ENCODE measurements at regions not wholly inside any gene's neighbourhood (a gene's known extent, or its start where the extent isn't known, plus 50 kb on each side); places are given as distances from the start of the nearest gene placed in this dataset.
A peak's percentile ranks its signal among the peaks of the same experiment; 100 is the strongest.

- no peaks in the 10 kb centered on the region for H3K9me3 ChIP-seq (ENCODE audit: control insufficient read depth in 5 of 5, low read length in 5 of 5)
- peak overlapping the region in 1 of 5 donors; percentile 32 for H3K4me3 ChIP-seq (ENCODE audit: low read depth in 1 of 5, low read length in 5 of 5)
- no peak overlapping the region for H3K9ac ChIP-seq (ENCODE audit: low read length in 5 of 5)
- H3K36me3 ChIP-seq (ENCODE audit: control insufficient read depth in 5 of 5, insufficient read depth in 5 of 5, low read length in 5 of 5): no peaks in the 10 kb centered on the region
- H3K4me1 ChIP-seq (ENCODE audit: control insufficient read depth in 5 of 5, insufficient read depth in 5 of 5, low read length in 5 of 5): peaks cover 0 to 15% (median 9%) of the 10 kb centered on the region in 5 donors
- H3K27me3 ChIP-seq (ENCODE audit: control insufficient read depth in 5 of 5, insufficient read depth in 4 of 5, low read length in 5 of 5): no peaks in the 10 kb centered on the region
- no peak overlapping the region for H3K27ac ChIP-seq (ENCODE audit: low read depth, low read length)
Measured at GRCh38 chr15:46301826-46302225, 667.0 kb downstream of the SQOR start.

- no peaks in the 10 kb centered on the region for H3K27me3 ChIP-seq (ENCODE audit: control insufficient read depth in 5 of 5, insufficient read depth in 4 of 5, low read length in 5 of 5)
- no peak overlapping the region for H3K4me3 ChIP-seq (ENCODE audit: low read depth in 1 of 5, low read length in 5 of 5)
- H3K4me1 ChIP-seq (ENCODE audit: control insufficient read depth in 5 of 5, insufficient read depth in 5 of 5, low read length in 5 of 5): peaks cover 0 to 14% (median 0%) of the 10 kb centered on the region in 5 donors
- no peaks in the 10 kb centered on the region for H3K36me3 ChIP-seq (ENCODE audit: control insufficient read depth in 5 of 5, insufficient read depth in 5 of 5, low read length in 5 of 5)
- no peaks in the 10 kb centered on the region for H3K9me3 ChIP-seq (ENCODE audit: control insufficient read depth in 5 of 5, low read length in 5 of 5)
- H3K27ac ChIP-seq (ENCODE audit: low read depth, low read length): no peak overlapping the region
- H3K9ac ChIP-seq (ENCODE audit: low read length in 5 of 5): no peak overlapping the region
Measured at GRCh38 chr15:46304321-46304720, 669.5 kb downstream of the SQOR start.

GRCh38 chr15:46307746-46308145 is 672.9 kb downstream of the SQOR start:
- Histone ChIP-seq H3K27ac (ENCODE audit: low read depth, low read length) (no peak overlapping the region), H3K27me3 (ENCODE audit: control insufficient read depth in 5 of 5, insufficient read depth in 4 of 5, low read length in 5 of 5) (peaks cover 0 to 5% (median 0%) of the 10 kb centered on the region in 5 donors), H3K4me1 (ENCODE audit: control insufficient read depth in 5 of 5, insufficient read depth in 5 of 5, low read length in 5 of 5) (peaks cover 0 to 4% (median 0%) of the 10 kb centered on the region in 5 donors), H3K4me3 (ENCODE audit: low read depth in 1 of 5, low read length in 5 of 5) (no peak overlapping the region), H3K9me3 (ENCODE audit: control insufficient read depth in 5 of 5, low read length in 5 of 5) (no peaks in the 10 kb centered on the region), H3K36me3 (ENCODE audit: control insufficient read depth in 5 of 5, insufficient read depth in 5 of 5, low read length in 5 of 5) (no peaks in the 10 kb centered on the region), H3K9ac (ENCODE audit: low read length in 5 of 5) (no peak overlapping the region)

GRCh38 chr15:46309914-46310313 is 675.1 kb downstream of the SQOR start:
- Histone ChIP-seq H3K4me1 (ENCODE audit: control insufficient read depth in 5 of 5, insufficient read depth in 5 of 5, low read length in 5 of 5) (peaks cover 0 to 4% (median 0%) of the 10 kb centered on the region in 5 donors), H3K9me3 (ENCODE audit: control insufficient read depth in 5 of 5, low read length in 5 of 5) (no peaks in the 10 kb centered on the region), H3K4me3 (ENCODE audit: low read depth in 1 of 5, low read length in 5 of 5) (no peak overlapping the region), H3K36me3 (ENCODE audit: control insufficient read depth in 5 of 5, insufficient read depth in 5 of 5, low read length in 5 of 5) (no peaks in the 10 kb centered on the region), H3K27ac (ENCODE audit: low read depth, low read length) (no peak overlapping the region), H3K27me3 (ENCODE audit: control insufficient read depth in 5 of 5, insufficient read depth in 4 of 5, low read length in 5 of 5) (peaks cover 0 to 5% (median 0%) of the 10 kb centered on the region in 5 donors), H3K9ac (ENCODE audit: low read length in 5 of 5) (no peak overlapping the region)

- Histone ChIP-seq H3K4me1 (ENCODE audit: control insufficient read depth in 5 of 5, insufficient read depth in 5 of 5, low read length in 5 of 5) (peaks cover 0 to 4% (median 0%) of the 10 kb centered on the region in 5 donors), H3K9me3 (ENCODE audit: control insufficient read depth in 5 of 5, low read length in 5 of 5) (no peaks in the 10 kb centered on the region), H3K9ac (ENCODE audit: low read length in 5 of 5) (no peak overlapping the region), H3K36me3 (ENCODE audit: control insufficient read depth in 5 of 5, insufficient read depth in 5 of 5, low read length in 5 of 5) (no peaks in the 10 kb centered on the region), H3K4me3 (ENCODE audit: low read depth in 1 of 5, low read length in 5 of 5) (no peak overlapping the region), H3K27me3 (ENCODE audit: control insufficient read depth in 5 of 5, insufficient read depth in 4 of 5, low read length in 5 of 5) (peaks cover 0 to 5% (median 0%) of the 10 kb centered on the region in 5 donors), H3K27ac (ENCODE audit: low read depth, low read length) (no peak overlapping the region)
Measured at GRCh38 chr15:46312133-46312740, 677.4 kb downstream of the SQOR start.

- Histone ChIP-seq H3K4me1 (ENCODE audit: control insufficient read depth in 5 of 5, insufficient read depth in 5 of 5, low read length in 5 of 5) (no peaks in the 10 kb centered on the region), H3K27me3 (ENCODE audit: control insufficient read depth in 5 of 5, insufficient read depth in 4 of 5, low read length in 5 of 5) (peaks cover 0 to 3% (median 0%) of the 10 kb centered on the region in 5 donors), H3K36me3 (ENCODE audit: control insufficient read depth in 5 of 5, insufficient read depth in 5 of 5, low read length in 5 of 5) (no peaks in the 10 kb centered on the region), H3K9ac (ENCODE audit: low read length in 5 of 5) (no peak overlapping the region), H3K4me3 (ENCODE audit: low read depth in 1 of 5, low read length in 5 of 5) (no peak overlapping the region), H3K9me3 (ENCODE audit: control insufficient read depth in 5 of 5, low read length in 5 of 5) (no peaks in the 10 kb centered on the region), H3K27ac (ENCODE audit: low read depth, low read length) (no peak overlapping the region)
Measured at GRCh38 chr15:46315434-46315833, 680.6 kb downstream of the SQOR start.

GRCh38 chr15:46316024-46316423 is 681.2 kb downstream of the SQOR start:
- Histone ChIP-seq H3K9ac (ENCODE audit: low read length in 5 of 5) (no peak overlapping the region), H3K9me3 (ENCODE audit: control insufficient read depth in 5 of 5, low read length in 5 of 5) (no peaks in the 10 kb centered on the region), H3K36me3 (ENCODE audit: control insufficient read depth in 5 of 5, insufficient read depth in 5 of 5, low read length in 5 of 5) (no peaks in the 10 kb centered on the region), H3K4me3 (ENCODE audit: low read depth in 1 of 5, low read length in 5 of 5) (no peak overlapping the region), H3K27me3 (ENCODE audit: control insufficient read depth in 5 of 5, insufficient read depth in 4 of 5, low read length in 5 of 5) (peaks cover 0 to 2% (median 0%) of the 10 kb centered on the region in 5 donors), H3K4me1 (ENCODE audit: control insufficient read depth in 5 of 5, insufficient read depth in 5 of 5, low read length in 5 of 5) (no peaks in the 10 kb centered on the region), H3K27ac (ENCODE audit: low read depth, low read length) (no peak overlapping the region)

- H3K27me3 ChIP-seq (ENCODE audit: control insufficient read depth in 5 of 5, insufficient read depth in 4 of 5, low read length in 5 of 5): no peaks in the 10 kb centered on the region
- H3K36me3 ChIP-seq (ENCODE audit: control insufficient read depth in 5 of 5, insufficient read depth in 5 of 5, low read length in 5 of 5): no peaks in the 10 kb centered on the region
- no peak overlapping the region for H3K27ac ChIP-seq (ENCODE audit: low read depth, low read length)
- no peak overlapping the region for H3K4me3 ChIP-seq (ENCODE audit: low read depth in 1 of 5, low read length in 5 of 5)
- no peaks in the 10 kb centered on the region for H3K9me3 ChIP-seq (ENCODE audit: control insufficient read depth in 5 of 5, low read length in 5 of 5)
- no peaks in the 10 kb centered on the region for H3K4me1 ChIP-seq (ENCODE audit: control insufficient read depth in 5 of 5, insufficient read depth in 5 of 5, low read length in 5 of 5)
- H3K9ac ChIP-seq (ENCODE audit: low read length in 5 of 5): no peak overlapping the region
Measured at GRCh38 chr15:46317029-46317428, 682.2 kb downstream of the SQOR start.

- no peaks in the 10 kb centered on the region for H3K36me3 ChIP-seq (ENCODE audit: control insufficient read depth in 5 of 5, insufficient read depth in 5 of 5, low read length in 5 of 5)
- no peak overlapping the region for H3K9ac ChIP-seq (ENCODE audit: low read length in 5 of 5)
- H3K4me3 ChIP-seq (ENCODE audit: low read depth in 1 of 5, low read length in 5 of 5): no peak overlapping the region
- H3K9me3 ChIP-seq (ENCODE audit: control insufficient read depth in 5 of 5, low read length in 5 of 5): no peaks in the 10 kb centered on the region
- H3K4me1 ChIP-seq (ENCODE audit: control insufficient read depth in 5 of 5, insufficient read depth in 5 of 5, low read length in 5 of 5): no peaks in the 10 kb centered on the region
- no peak overlapping the region for H3K27ac ChIP-seq (ENCODE audit: low read depth, low read length)
- H3K27me3 ChIP-seq (ENCODE audit: control insufficient read depth in 5 of 5, insufficient read depth in 4 of 5, low read length in 5 of 5): peaks cover 0 to 2% (median 0%) of the 10 kb centered on the region in 5 donors
Measured at GRCh38 chr15:46322753-46323152, 687.9 kb downstream of the SQOR start.

- Histone ChIP-seq H3K4me1 (ENCODE audit: control insufficient read depth in 5 of 5, insufficient read depth in 5 of 5, low read length in 5 of 5) (no peaks in the 10 kb centered on the region), H3K36me3 (ENCODE audit: control insufficient read depth in 5 of 5, insufficient read depth in 5 of 5, low read length in 5 of 5) (no peaks in the 10 kb centered on the region), H3K27ac (ENCODE audit: low read depth, low read length) (no peak overlapping the region), H3K9ac (ENCODE audit: low read length in 5 of 5) (no peak overlapping the region), H3K9me3 (ENCODE audit: control insufficient read depth in 5 of 5, low read length in 5 of 5) (no peaks in the 10 kb centered on the region), H3K27me3 (ENCODE audit: control insufficient read depth in 5 of 5, insufficient read depth in 4 of 5, low read length in 5 of 5) (peaks cover 0 to 2% (median 0%) of the 10 kb centered on the region in 5 donors), H3K4me3 (ENCODE audit: low read depth in 1 of 5, low read length in 5 of 5) (no peak overlapping the region)
Measured at GRCh38 chr15:46326173-46326572, 691.3 kb downstream of the SQOR start.

Measured in subcutaneous abdominal adipose tissue (tissue), 5 donors.